ENCODE measurements at regions not wholly inside any gene's neighbourhood (a gene's known extent, or its start where the extent isn't known, plus 50 kb on each side); places are given as distances from the start of the nearest gene placed in this dataset.

- TF ChIP-seq, protein P1, sequence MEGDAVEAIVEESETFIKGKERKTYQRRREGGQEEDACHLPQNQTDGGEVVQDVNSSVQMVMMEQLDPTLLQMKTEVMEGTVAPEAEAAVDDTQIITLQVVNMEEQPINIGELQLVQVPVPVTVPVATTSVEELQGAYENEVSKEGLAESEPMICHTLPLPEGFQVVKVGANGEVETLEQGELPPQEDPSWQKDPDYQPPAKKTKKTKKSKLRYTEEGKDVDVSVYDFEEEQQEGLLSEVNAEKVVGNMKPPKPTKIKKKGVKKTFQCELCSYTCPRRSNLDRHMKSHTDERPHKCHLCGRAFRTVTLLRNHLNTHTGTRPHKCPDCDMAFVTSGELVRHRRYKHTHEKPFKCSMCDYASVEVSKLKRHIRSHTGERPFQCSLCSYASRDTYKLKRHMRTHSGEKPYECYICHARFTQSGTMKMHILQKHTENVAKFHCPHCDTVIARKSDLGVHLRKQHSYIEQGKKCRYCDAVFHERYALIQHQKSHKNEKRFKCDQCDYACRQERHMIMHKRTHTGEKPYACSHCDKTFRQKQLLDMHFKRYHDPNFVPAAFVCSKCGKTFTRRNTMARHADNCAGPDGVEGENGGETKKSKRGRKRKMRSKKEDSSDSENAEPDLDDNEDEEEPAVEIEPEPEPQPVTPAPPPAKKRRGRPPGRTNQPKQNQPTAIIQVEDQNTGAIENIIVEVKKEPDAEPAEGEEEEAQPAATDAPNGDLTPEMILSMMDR (IDR thresholded peaks at IDR 0.05; ENCODE audit: low read length) = no peak
- TF ChIP-seq EZH2 (IDR thresholded peaks at IDR 0.05; ENCODE audit: borderline replicate concordance, low read length) = no peak
Observed at GRCh38 chr5:96338091-96338490, 95.0 kb downstream of the PCSK1 start.
